AG09309 (cell line): ENCODE measurements at regions not wholly inside any gene's neighbourhood (a gene's known extent, or its start where the extent isn't known, plus 50 kb on each side); places are given as distances from the start of the nearest gene placed in this dataset.
"Not testable (repeated sequence)": the region's sequence is repeated elsewhere in the genome, so short reads cannot be mapped to it uniquely, and the experiment has no call there.

Source experiments
- DNase-seq: peaks from one replicate; pipeline ENCODE4 v3.0.0-alpha.2; 2010; ENCODE audit warnings: low read depth
- H3K4me3 ChIP-seq: 2 replicates; pipeline ENCODE4 v1.5.1; 2011; ENCODE audit warnings: mild to moderate bottlenecking, low read depth, low read length, moderate library complexity; ENCODE audit not compliant: control insufficient read depth
- CTCF ChIP-seq: IDR thresholded peaks from 2 replicates; pipeline ENCODE4 v1.5.1; 2011; ENCODE audit warnings: mild to moderate bottlenecking, low read depth, low read length, inconsistent platforms; ENCODE audit not compliant: insufficient read depth, control insufficient read depth; ENCODE audit errors: missing control alignments

DNA sequence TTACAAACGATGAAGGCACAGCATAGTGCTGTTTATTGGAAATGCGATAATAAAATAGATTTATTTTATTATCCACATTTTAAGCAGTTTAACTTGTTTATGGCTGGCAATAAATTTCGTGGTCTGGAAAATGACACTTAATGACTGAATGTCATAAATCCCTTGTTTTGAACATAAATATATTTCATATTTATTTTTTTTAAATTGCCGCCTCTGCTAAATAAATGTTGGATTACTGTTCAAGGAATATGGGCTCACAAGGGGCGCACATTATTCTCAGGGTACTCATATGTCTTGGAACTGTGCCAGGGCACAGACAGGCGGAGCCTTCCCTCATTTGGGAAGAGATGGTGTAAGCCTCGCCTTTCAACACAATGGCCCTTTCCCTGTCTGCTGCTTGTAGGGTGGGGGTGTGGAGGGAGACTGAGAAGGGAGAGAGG lies 134.3 kb downstream of the PXDC1 start:
- no peak for TF ChIP-seq CTCF

DNA sequence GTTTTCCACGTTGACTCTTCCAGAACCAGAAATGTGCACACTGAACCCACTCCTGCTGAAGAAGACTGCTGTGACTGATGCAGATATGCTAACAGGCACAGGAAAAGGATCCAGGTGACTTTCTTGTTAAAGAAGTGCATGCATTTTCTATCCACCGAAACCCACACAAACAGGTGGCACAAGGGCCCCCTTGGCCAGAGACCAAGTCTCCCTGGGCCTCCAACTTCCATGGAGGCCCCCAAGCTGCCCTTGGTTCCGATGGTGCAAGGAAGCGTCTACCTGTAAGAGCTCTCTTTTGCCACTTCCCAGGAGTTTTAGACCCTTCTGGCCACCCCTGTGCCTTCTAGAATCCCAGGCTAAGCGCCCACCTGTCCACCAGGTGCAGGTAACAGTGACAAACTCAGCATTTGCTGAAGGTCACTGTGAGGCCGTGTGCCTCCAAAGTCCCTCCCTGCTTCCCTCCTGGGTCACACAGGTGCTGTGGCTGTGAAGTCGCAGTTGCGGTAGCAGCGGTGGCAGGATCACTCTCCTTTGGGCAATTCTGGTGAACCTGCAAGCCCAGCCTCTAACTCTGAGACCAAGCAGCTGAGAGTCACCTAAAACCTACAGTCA lies 134.8 kb downstream of the PXDC1 start:
- TF ChIP-seq CTCF: no peak
- no peak overlapping the region for H3K4me3 ChIP-seq
- no peak for DNase-seq

More for the DNA sequence above, 134.3 kb downstream of the PXDC1 start:
- no peak for DNase-seq
- no peak overlapping the region for H3K4me3 ChIP-seq

- TF ChIP-seq CTCF: no peak
- no peak overlapping the region for H3K4me3 ChIP-seq
- no peak for DNase-seq
These were observed 135.8 kb downstream of the PXDC1 start for GRCh38 chr6:3615391-3616380.

DNA sequence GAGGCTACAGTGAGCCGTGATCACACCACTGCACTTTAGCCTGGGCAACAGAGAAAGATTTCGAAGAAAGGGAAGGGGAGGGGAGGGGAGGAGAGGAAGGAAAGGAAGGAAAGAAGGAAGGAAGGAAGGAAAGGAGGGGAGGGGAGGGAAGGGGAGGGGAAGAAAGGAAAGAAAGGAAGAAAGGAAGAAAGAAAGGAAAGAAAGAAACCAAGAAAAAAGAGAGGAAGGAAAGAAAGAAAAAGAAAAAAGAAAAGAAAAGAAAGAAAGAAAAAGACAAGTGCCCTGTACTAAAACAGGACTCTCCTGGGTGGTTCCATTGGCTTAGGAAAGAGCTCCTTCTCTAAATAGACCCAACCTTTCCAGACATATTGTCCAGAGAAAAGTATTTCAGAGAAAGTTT lies 136.6 kb downstream of the PXDC1 start:
- H3K4me3 ChIP-seq: no peak overlapping the region
- no peak for TF ChIP-seq CTCF
- no peak for DNase-seq

GRCh38 chr6:3613565-3613964 lies 137.9 kb downstream of the PXDC1 start:
- DNase-seq: not testable (repeated sequence)

DNA sequence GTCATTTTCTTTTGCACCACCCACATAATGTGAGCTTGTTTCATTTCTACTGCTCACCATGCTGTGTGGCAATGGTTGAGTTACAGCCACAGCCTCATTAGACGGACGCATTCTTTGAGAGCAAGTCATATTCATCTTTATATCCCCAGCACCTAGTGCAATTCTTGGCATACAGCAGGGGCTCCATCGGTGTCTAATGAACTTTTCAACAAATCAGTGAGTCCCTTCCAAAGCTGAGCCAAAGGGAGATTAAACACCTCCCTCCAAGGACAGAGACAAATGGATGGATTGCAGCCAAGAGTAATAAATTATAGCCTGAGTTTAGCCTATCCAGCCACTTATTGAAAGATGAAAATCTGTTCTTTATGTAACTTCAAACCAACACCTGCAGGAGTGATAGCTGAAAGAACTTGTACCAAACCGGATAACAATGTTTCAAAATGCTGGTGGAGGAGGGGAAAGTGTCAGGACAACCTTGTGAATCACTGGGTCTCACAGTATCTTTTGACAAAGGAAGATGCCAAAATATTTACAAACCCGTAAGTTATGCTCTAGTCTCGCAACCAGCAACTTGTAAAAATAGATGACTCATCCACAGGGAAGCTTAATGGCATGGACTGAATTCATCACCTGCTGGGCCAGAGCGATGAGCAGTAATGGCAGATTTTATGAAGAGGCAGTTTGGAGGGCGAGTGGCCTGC lies 139.0 kb downstream of the PXDC1 start:
- no peak overlapping the region for H3K4me3 ChIP-seq
- DNase-seq: peak; percentile 97
- TF ChIP-seq CTCF: no peak

More at GRCh38 chr6:3613565-3613964, 137.9 kb downstream of the PXDC1 start:
- H3K4me3 ChIP-seq: not testable (repeated sequence)
